ENCODE measurements at regions not wholly inside any gene's neighbourhood (a gene's known extent, or its start where the extent isn't known, plus 50 kb on each side); places are given as distances from the start of the nearest gene placed in this dataset.
A peak's percentile ranks its signal among the peaks of the same experiment; 100 is the strongest.

DNA sequence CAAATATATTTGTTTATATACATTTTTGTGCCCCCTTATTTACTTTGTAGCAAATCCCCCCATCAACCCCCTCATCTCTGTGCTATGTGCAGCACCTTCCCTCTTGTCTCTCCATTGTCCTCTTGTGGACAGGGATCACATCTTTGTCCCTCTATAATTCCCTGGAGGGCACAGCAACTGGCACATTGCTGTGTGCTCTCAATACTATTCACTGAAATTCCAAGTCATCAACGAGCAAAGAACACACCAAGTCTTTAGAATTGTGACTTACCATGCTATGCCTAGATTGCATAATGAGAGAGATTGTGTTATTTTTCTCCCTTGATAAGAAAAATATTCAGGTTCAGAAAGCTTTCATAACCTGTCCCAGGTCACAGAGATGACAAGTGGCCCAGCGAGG is 54.6 kb upstream of the ACAN start:
- DNase-seq, result no peak
- H3K4me1 Mint-ChIP-seq (ENCODE audit: low read depth, unreplicated experiment), result peaks cover 8% of the 10 kb centered on the region
- TF ChIP-seq, protein P1, sequence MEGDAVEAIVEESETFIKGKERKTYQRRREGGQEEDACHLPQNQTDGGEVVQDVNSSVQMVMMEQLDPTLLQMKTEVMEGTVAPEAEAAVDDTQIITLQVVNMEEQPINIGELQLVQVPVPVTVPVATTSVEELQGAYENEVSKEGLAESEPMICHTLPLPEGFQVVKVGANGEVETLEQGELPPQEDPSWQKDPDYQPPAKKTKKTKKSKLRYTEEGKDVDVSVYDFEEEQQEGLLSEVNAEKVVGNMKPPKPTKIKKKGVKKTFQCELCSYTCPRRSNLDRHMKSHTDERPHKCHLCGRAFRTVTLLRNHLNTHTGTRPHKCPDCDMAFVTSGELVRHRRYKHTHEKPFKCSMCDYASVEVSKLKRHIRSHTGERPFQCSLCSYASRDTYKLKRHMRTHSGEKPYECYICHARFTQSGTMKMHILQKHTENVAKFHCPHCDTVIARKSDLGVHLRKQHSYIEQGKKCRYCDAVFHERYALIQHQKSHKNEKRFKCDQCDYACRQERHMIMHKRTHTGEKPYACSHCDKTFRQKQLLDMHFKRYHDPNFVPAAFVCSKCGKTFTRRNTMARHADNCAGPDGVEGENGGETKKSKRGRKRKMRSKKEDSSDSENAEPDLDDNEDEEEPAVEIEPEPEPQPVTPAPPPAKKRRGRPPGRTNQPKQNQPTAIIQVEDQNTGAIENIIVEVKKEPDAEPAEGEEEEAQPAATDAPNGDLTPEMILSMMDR (IDR thresholded peaks at IDR 0.05; ENCODE audit: partially characterized antibody, unreplicated experiment), result no peak
- H3K9me3 Mint-ChIP-seq (ENCODE audit: unreplicated experiment), result peaks cover 4% of the 10 kb centered on the region
- no peak overlapping the region for H3K27ac Mint-ChIP-seq (ENCODE audit: unreplicated experiment)
- H3K36me3 Mint-ChIP-seq (ENCODE audit: unreplicated experiment), result no peaks in the 10 kb centered on the region
- peaks cover 4% of the 10 kb centered on the region for H3K27me3 Mint-ChIP-seq (ENCODE audit: unreplicated experiment)
- no peak overlapping the region for H3K4me3 Mint-ChIP-seq (ENCODE audit: unreplicated experiment)

DNA sequence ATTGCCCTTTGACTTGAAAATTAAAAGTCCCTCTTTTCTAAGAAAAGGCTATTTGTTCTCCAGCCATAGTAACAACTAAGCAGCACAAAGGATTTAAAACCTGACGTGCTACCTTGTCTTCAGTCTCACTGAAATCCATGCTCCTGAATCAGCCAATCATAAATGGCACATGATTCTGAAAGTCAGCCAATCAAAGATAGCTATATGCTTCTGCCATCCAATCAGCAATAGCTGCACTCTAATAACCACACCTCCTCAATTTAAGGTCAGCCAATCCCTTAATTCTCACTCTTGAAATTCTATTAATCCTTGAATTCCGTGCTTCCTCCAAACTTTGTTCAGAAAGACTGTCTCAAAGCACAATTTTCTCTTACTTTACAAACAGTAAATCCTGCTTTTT is 53.5 kb upstream of the ACAN start:
- no peak for DNase-seq
- Mint-ChIP-seq H3K4me1 (ENCODE audit: low read depth, unreplicated experiment) (peaks cover 8% of the 10 kb centered on the region), H3K9me3 (ENCODE audit: unreplicated experiment) (peaks cover 4% of the 10 kb centered on the region), H3K36me3 (ENCODE audit: unreplicated experiment) (no peaks in the 10 kb centered on the region), H3K27me3 (ENCODE audit: unreplicated experiment) (peaks cover 4% of the 10 kb centered on the region), H3K4me3 (ENCODE audit: unreplicated experiment) (no peak overlapping the region), H3K27ac (ENCODE audit: unreplicated experiment) (no peak overlapping the region)
- TF ChIP-seq, protein P1 (IDR thresholded peaks at IDR 0.05; ENCODE audit: partially characterized antibody, unreplicated experiment), result no peak

DNA sequence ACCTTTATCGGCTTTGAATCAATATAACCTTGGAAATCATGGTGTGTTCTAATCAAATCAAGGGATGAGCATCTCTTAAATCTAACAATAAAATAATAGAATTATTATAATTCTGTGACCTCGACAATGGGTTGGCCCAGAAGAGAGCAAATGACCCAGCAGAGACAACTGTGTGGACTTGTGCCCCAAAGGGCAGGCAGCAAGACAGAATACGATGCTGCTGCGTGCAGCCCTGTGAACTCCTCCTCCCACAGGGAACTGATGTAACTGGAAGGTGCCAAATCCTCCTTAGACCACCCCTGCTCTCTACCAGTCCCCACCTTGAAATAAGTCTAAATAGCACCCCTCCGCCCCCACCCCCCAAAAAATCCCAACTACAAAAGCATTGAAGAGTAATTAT is 50.7 kb upstream of the ACAN start:
- Mint-ChIP-seq H3K4me1 (ENCODE audit: low read depth, unreplicated experiment) (peaks cover 8% of the 10 kb centered on the region), H3K27ac (ENCODE audit: unreplicated experiment) (no peak overlapping the region), H3K36me3 (ENCODE audit: unreplicated experiment) (no peaks in the 10 kb centered on the region), H3K27me3 (ENCODE audit: unreplicated experiment) (peaks cover 4% of the 10 kb centered on the region), H3K4me3 (ENCODE audit: unreplicated experiment) (no peak overlapping the region), H3K9me3 (ENCODE audit: unreplicated experiment) (peaks cover 4% of the 10 kb centered on the region)
- TF ChIP-seq, protein P1 (IDR thresholded peaks at IDR 0.05; ENCODE audit: partially characterized antibody, unreplicated experiment), result no peak
- no peak for DNase-seq

DNA sequence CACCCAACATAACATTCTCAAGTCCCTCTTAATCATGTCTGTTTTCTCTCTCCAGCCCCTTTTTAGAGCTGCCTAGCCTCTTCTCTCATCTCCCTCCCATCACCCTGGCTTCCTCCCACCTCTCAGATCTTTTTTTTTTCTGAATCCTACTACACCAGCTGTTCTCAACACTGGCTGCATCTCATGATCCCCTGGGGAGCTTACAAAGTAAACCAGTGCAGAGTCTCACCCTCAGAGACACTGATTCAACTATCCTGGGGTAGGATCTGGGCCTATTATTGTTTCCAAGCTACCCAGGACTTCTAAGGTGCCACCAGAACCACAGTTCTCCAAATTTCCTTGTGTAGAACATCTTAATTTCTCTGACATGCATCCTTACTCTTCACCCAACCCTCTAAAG is 50.3 kb upstream of the ACAN start:
- DNase-seq, result no peak

More for the DNA sequence above, 50.3 kb upstream of the ACAN start:
- H3K4me3 Mint-ChIP-seq (ENCODE audit: unreplicated experiment), result peak overlapping the region; percentile 13
- peaks cover 4% of the 10 kb centered on the region for H3K9me3 Mint-ChIP-seq (ENCODE audit: unreplicated experiment)
- peaks cover 8% of the 10 kb centered on the region for H3K4me1 Mint-ChIP-seq (ENCODE audit: low read depth, unreplicated experiment)
- peaks cover 4% of the 10 kb centered on the region for H3K27me3 Mint-ChIP-seq (ENCODE audit: unreplicated experiment)
- H3K27ac Mint-ChIP-seq (ENCODE audit: unreplicated experiment), result peak overlapping the region; percentile 12
- no peaks in the 10 kb centered on the region for H3K36me3 Mint-ChIP-seq (ENCODE audit: unreplicated experiment)
- TF ChIP-seq, protein P1 (IDR thresholded peaks at IDR 0.05; ENCODE audit: partially characterized antibody, unreplicated experiment), result no peak

Data from glutamatergic neuron (in vitro differentiated cells).